Stimulated activated CD8-positive, alpha-beta memory T cell treated with anti-CD3 and anti-CD28 coated beads, Interleukin-2, amount 100 ng/mL, for 1 hour (primary cell): ENCODE measurements at regions not wholly inside any gene's neighbourhood (a gene's known extent, or its start where the extent isn't known, plus 50 kb on each side); places are given as distances from the start of the nearest gene placed in this dataset.
"Not testable (repeated sequence)": the region's sequence is repeated elsewhere in the genome, so short reads cannot be mapped to it uniquely, and the experiment has no call there.

Experiments used
- DNase-seq, 2 donors: peaks; one replicate each; pipeline ENCODE4 v3.0.0-alpha.2; 2020; ENCODE audit warnings: low read depth in 2 of 2

DNA sequence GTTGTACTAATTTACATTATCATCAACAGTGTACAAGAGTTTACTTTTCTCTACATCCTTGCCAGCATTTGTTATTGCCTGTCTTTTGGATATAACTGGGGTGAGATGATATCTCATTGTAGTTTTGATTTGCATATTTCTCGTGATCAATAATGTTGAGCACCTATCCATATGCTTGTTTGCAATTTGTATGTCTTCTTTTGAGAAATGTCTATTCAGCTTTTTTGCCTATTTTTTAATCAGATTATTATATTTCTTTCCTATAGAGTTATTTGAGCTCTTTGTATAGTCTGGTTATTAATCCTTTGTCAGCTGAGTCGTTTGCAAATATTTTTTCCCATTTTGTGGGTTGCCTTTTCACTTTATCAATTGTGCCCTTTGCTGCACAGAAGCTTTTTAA is 540.8 kb upstream of the SGO1 start:
- DNase-seq = no peak

DNA sequence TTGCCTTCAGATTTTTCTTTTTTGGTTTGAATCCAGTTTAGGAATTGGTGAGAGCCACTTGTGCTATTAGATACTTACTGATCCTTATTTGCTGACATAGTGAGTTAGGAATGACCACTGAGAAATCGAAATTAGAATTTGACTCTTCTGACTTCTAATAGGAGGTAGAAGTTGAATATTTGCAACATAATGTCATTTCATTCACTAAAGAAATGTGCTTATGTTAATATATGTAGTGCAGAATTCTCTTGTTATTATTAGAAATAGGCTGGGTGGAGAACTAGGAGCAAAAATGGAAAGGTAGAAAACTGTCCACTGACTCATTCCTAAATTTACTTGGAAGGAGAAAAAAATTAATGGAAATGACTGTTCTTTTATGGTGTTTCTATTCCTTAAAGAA is 538.2 kb upstream of the SGO1 start:
- no peak for DNase-seq

DNA sequence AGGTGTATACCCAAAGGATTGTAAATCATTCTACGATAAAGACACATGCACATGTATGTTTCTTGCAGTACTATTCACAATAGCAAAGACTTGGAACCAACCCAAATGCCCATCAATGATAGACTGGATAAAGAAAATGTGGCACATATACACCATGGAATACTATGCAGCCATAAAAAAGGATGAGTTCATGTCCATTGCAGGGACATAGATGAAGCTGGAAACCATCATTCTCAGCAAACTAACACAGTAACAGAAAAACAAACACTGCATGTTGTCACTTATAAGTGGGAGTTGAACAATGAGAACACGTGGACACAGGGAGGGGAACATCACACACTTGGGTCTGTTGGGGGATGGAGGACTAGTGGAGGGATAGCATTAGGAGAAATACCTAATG is 530.4 kb upstream of the SGO1 start:
- DNase-seq = not testable (repeated sequence)

GRCh38 chr3:20701641-20702040 is 515.6 kb upstream of the SGO1 start:
- DNase-seq = no peak

- no peak for DNase-seq
Observed at GRCh38 chr3:20700714-20701113, 514.7 kb upstream of the SGO1 start.

DNA sequence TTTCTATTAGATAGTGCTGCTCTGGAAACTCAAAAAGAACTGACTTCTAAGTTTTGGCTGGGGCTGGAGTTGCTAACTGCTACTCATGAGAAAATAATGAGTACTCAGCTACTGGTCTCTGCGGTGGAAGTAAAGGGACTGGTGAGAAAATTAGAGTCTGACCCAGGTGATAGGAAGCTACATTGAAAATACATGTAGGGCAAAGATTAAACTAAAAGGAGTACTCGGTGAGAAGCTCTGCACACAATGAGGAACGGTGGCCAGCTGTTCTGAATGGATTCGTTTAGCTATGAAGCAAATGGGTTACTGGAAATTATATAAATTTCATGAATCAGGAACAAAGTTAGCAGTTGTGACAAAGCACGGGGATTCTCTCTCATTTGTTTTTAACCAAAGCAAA is 512.9 kb upstream of the SGO1 start:
- no peak for DNase-seq

- DNase-seq = no peak
Observed at GRCh38 chr3:20696388-20697150, 510.6 kb upstream of the SGO1 start.

DNA sequence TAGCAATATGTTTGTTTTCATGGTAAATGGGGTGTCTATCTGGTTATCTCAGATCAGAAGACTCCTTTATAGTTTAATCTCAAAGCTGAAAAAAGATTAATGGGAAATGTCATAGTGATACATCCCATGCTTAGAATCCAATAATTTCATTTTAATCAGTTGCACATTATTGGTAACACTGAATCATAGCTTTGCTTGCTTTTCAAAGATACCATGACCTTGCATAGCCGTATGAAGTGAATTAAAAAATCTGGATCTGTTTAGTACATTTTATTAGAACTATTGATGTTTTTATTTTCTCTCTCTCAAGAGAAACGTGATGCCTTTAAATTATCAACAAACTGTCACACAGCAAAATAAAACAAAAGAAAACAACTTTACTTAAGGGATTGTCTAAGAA is 506.7 kb upstream of the SGO1 start:
- DNase-seq = no peak

DNA sequence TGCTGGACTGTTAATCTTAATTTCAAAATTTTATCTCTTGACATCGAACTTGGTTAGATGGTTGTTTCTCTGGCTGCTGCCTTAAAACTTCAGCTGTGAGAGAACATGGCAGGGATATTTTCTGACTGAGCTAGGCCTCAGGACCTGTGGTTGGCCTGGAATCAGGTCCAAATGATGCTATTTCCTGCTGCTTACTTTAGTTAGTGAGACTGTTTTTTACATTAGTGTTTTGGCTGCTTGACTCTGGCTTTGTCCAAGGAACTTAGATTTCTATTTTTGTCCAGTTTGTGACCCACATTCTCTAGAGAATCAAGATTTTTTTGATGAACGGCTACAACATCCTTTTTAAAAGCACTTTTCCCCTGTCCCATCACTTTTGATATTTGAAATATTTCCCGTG is 497.9 kb upstream of the SGO1 start:
- no peak for DNase-seq

DNA sequence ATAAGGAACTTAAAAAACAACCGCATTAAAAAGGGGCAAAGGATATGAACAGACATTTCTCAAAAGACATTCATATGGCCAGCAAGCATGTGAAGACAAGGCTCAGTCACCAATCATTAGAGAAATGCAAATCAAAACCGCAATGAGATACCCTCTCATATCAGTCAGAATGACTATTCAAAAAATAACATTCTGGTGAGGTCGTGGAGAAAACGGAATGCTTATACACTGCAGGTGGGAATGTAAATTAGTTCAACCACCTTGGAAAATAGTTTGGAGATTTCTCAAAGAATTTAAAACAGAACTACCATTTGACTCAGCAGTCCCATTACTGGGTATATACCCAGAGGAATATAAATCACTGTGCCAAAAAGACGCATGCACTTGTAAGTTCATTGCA is 496.6 kb upstream of the SGO1 start:
- no peak for DNase-seq

GRCh38 chr3:20680990-20681628 is 495.1 kb upstream of the SGO1 start:
- DNase-seq = no peak

DNA sequence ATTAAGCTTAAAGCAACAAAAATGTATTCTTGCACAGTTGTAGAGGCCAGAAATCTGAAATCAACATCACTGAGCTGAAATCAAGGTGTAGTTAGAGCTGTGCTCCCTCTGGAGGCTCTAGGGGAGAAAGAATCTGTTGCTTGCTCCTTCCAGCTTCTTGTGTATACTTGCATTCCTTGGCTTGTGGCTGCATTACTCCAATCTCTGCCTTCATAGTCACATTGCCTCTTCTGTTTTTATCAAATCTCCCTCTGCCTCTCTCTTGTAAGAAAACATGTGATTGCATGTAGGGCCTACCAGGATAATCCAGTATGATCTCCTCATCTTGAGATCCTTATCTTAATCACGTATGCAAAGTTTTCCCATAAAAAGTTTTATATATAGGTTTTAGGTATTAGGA is 487.9 kb upstream of the SGO1 start:
- no peak for DNase-seq

DNA sequence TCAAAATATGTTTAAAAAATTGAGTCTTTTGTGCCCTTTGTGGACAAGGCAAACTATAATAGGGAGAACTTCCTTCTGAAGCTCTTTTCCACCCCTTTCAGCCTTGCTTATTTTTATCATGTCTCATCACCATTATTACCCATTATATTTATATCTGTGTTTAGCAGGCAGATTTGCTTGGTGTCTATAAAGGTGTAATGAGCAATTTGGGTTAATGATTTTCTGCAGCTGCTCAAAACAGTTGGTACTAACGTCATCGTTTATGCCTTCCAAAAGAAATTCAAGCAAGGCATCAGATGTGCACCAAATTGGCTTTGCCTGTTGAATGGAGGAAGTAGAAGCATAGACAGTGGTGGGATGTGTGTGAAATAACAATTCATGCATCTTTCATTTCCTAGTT is 483.7 kb upstream of the SGO1 start:
- DNase-seq = no peak

GRCh38 chr3:20669184-20669583 is 483.2 kb upstream of the SGO1 start:
- no peak for DNase-seq

DNA sequence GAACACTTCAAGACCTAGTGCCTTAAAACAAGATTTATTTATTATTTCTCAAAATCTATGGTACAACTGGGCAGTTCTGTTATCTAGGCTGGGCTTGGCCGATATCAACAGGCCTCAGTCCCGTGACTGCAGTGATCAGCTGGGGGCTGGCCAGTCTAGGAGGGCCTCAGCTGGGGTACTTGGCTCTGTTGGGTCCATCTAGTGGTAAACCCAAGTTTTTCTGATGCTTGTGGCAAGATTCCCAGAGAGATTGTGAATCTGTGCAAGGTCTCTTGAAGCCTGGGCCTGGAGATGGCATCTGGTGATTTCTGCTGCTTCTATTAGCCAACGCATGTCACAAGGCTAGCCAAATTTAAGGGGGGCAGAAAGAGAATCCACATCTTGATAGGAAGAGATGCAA is 482.4 kb upstream of the SGO1 start:
- DNase-seq = no peak

- DNase-seq = no peak
Observed at GRCh38 chr3:20666091-20666490, 480.1 kb upstream of the SGO1 start.

GRCh38 chr3:20658491-20658890 is 472.5 kb upstream of the SGO1 start:
- no peak for DNase-seq

GRCh38 chr3:20657560-20657959 is 471.6 kb upstream of the SGO1 start:
- DNase-seq = no peak

- DNase-seq = no peak
Observed at GRCh38 chr3:20652231-20652986, 466.4 kb upstream of the SGO1 start.

- no peak for DNase-seq
Observed at GRCh38 chr3:20648921-20649381, 462.9 kb upstream of the SGO1 start.

GRCh38 chr3:20648294-20648693 is 462.3 kb upstream of the SGO1 start:
- no peak for DNase-seq

GRCh38 chr3:20646425-20646824 is 460.4 kb upstream of the SGO1 start:
- no peak for DNase-seq

- DNase-seq = no peak
Observed at GRCh38 chr3:20645340-20645739, 459.3 kb upstream of the SGO1 start.
